ENCODE measurements at regions not wholly inside any gene's neighbourhood (a gene's known extent, or its start where the extent isn't known, plus 50 kb on each side); places are given as distances from the start of the nearest gene placed in this dataset.

- DNase-seq (ENCODE audit: low read depth, low spot score) = no peak
These were observed 168.3 kb downstream of the NR4A2 start for GRCh38 chr2:156164091-156164720.

GRCh38 chr2:156158808-156159207 lies 173.7 kb downstream of the NR4A2 start:
- no peak for DNase-seq (ENCODE audit: low read depth, low spot score)

GRCh38 chr2:156157670-156158069 lies 174.9 kb downstream of the NR4A2 start:
- peak; percentile 30 for DNase-seq (ENCODE audit: low read depth, low spot score)

- no peak for DNase-seq (ENCODE audit: low read depth, low spot score)
These were observed 175.9 kb downstream of the NR4A2 start for GRCh38 chr2:156156580-156156979.

GRCh38 chr2:156155319-156155718 lies 177.2 kb downstream of the NR4A2 start:
- no peak for DNase-seq (ENCODE audit: low read depth, low spot score)

- no peak for DNase-seq (ENCODE audit: low read depth, low spot score)
These were observed 181.2 kb downstream of the NR4A2 start for GRCh38 chr2:156151351-156151750.

- DNase-seq (ENCODE audit: low read depth, low spot score) = no peak
These were observed 184.8 kb downstream of the NR4A2 start for GRCh38 chr2:156147594-156148330.

- DNase-seq (ENCODE audit: low read depth, low spot score) = no peak
These were observed 186.5 kb downstream of the NR4A2 start for GRCh38 chr2:156145976-156146375.

GRCh38 chr2:156145469-156145868 lies 187.1 kb downstream of the NR4A2 start:
- no peak for DNase-seq (ENCODE audit: low read depth, low spot score)

- DNase-seq (ENCODE audit: low read depth, low spot score) = no peak
These were observed 196.0 kb downstream of the NR4A2 start for GRCh38 chr2:156136566-156136965.

GRCh38 chr2:156134887-156135286 lies 197.6 kb downstream of the NR4A2 start:
- DNase-seq (ENCODE audit: low read depth, low spot score) = no peak

GRCh38 chr2:156132941-156133340 lies 199.6 kb downstream of the NR4A2 start:
- no peak for DNase-seq (ENCODE audit: low read depth, low spot score)

- DNase-seq (ENCODE audit: low read depth, low spot score) = no peak
These were observed 200.4 kb downstream of the NR4A2 start for GRCh38 chr2:156132130-156132529.

- no peak for DNase-seq (ENCODE audit: low read depth, low spot score)
These were observed 203.3 kb downstream of the NR4A2 start for GRCh38 chr2:156129227-156129626.

- peak; percentile 13 for DNase-seq (ENCODE audit: low read depth, low spot score)
These were observed 207.5 kb downstream of the NR4A2 start for GRCh38 chr2:156125018-156125417.

- no peak for DNase-seq (ENCODE audit: low read depth, low spot score)
These were observed 208.1 kb downstream of the NR4A2 start for GRCh38 chr2:156124458-156124857.

- DNase-seq (ENCODE audit: low read depth, low spot score) = no peak
These were observed 213.6 kb downstream of the NR4A2 start for GRCh38 chr2:156118753-156119416.

GRCh38 chr2:156116113-156116512 lies 216.4 kb downstream of the NR4A2 start:
- DNase-seq (ENCODE audit: low read depth, low spot score) = no peak

GRCh38 chr2:156115338-156115737 lies 217.2 kb downstream of the NR4A2 start:
- DNase-seq (ENCODE audit: low read depth, low spot score) = no peak

GRCh38 chr2:156112323-156112722 lies 220.2 kb downstream of the NR4A2 start:
- DNase-seq (ENCODE audit: low read depth, low spot score) = no peak

GRCh38 chr2:156110890-156111289 lies 221.6 kb downstream of the NR4A2 start:
- peak; percentile 39 for DNase-seq (ENCODE audit: low read depth, low spot score)

- no peak for DNase-seq (ENCODE audit: low read depth, low spot score)
These were observed 233.1 kb downstream of the NR4A2 start for GRCh38 chr2:156099382-156099781.

- no peak for DNase-seq (ENCODE audit: low read depth, low spot score)
These were observed 234.0 kb downstream of the NR4A2 start for GRCh38 chr2:156098506-156098905.

Data from ELF-1 (cell line).